A673 (cell line): ENCODE measurements at regions not wholly inside any gene's neighbourhood (a gene's known extent, or its start where the extent isn't known, plus 50 kb on each side); places are given as distances from the start of the nearest gene placed in this dataset.

Experiments
- CTCF ChIP-seq: fragments of 300-800, 200-600 bp; sonication (generic); conservative IDR thresholded peaks from 2 replicates; pipeline ENCODE4 v1.5.1; 2017; ENCODE audit warnings: low read depth, mild to moderate bottlenecking, antibody characterized with exemption, low read length, moderate library complexity, mixed read lengths
- EZH2 ChIP-seq: fragments of 200-600 bp; sonication (generic); IDR thresholded peaks from 2 replicates; pipeline ENCODE4 v1.6.1; 2017; ENCODE audit warnings: borderline replicate concordance, low read depth, mild to moderate bottlenecking, mixed read lengths, antibody characterized with exemption, low read length; ENCODE audit not compliant: poor library complexity, severe bottlenecking

GRCh38 chr1:239112101-239112935, 274.1 kb upstream of the CHRM3 start:
- TF ChIP-seq CTCF = no peak
- no peak for TF ChIP-seq EZH2
